ENCODE measurements at regions not wholly inside any gene's neighbourhood (a gene's known extent, or its start where the extent isn't known, plus 50 kb on each side); places are given as distances from the start of the nearest gene placed in this dataset.

GRCh38 chr16:48014349-48015135 is 141.3 kb downstream of the ABCC12 start:
- no peak for TF ChIP-seq EZH2phosphoT487 (IDR thresholded peaks at IDR 0.05; ENCODE audit: insufficient read depth, low read depth)
- no peak for TF ChIP-seq EZH2 (IDR thresholded peaks at IDR 0.05; ENCODE audit: insufficient read depth, poor library complexity, severe bottlenecking)
